ENCODE measurements at regions not wholly inside any gene's neighbourhood (a gene's known extent, or its start where the extent isn't known, plus 50 kb on each side); places are given as distances from the start of the nearest gene placed in this dataset.

DNA sequence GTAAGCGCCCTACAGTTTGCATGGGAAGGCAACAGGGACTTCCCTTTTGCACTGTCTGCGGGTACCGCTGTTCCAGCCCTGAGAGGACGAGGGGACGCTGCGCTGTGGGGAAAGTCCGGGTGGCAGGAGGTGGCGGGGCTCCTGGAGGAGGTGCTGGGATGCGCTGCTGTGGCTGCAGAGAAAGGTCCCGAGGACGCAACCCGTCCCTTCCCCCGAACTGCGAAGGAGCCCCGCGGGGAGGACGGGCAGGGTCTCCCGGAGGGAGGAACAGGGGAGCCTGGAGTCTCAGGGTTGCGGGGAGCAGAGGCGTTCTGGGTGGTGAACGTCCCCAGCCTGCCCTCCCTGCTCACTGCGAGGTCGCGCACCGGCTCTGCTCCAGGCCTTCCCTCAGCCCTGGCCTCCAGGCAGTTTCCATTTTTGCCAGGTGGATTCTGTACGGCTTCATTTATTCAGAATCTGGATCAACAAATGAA, 91.6 kb downstream of the CXCL12 start:
- no peak overlapping the region for H3K27ac ChIP-seq
- TF ChIP-seq ZFX (IDR thresholded peaks at IDR 0.05) (no peak), CTCF (conservative IDR thresholded peaks at IDR 0.05) (no peak)

- TF ChIP-seq CTCF (conservative IDR thresholded peaks at IDR 0.05) (no peak), ZFX (IDR thresholded peaks at IDR 0.05) (no peak)
- H3K27ac ChIP-seq = no peak overlapping the region
Observed at GRCh38 chr10:44292390-44293002, 92.4 kb downstream of the CXCL12 start.

- no peak for TF ChIP-seq ZFX (IDR thresholded peaks at IDR 0.05)
- TF ChIP-seq CTCF (conservative IDR thresholded peaks at IDR 0.05) = no peak
- H3K27ac ChIP-seq = no peak overlapping the region
Observed at GRCh38 chr10:44291091-44291490, 93.8 kb downstream of the CXCL12 start.

DNA sequence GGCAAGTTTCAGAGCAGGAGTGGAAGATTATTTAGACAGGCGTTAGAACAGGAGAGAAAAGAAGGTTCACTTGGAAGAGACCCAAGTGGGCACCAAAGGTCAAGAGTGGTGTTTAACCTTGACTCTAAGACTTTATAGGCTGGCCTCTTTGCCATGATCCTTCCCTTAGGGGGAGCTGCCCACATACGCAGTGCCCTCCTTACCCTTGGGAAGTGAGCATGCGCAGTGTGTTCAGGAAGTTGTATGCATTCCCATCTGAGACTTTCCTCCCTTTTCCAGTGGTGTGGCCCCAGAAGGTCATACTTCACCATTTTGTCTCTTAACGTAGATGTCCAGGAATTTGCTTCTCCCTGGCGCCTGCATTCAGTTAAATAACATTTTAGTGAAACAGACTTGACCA, 95.8 kb downstream of the CXCL12 start:
- H3K27ac ChIP-seq = no peak overlapping the region
- TF ChIP-seq ZFX (IDR thresholded peaks at IDR 0.05) (no peak), CTCF (conservative IDR thresholded peaks at IDR 0.05) (no peak)

- no peak for TF ChIP-seq CTCF (conservative IDR thresholded peaks at IDR 0.05)
Observed at GRCh38 chr10:44287408-44287807, 97.5 kb downstream of the CXCL12 start.

GRCh38 chr10:44284198-44285084, 100.5 kb downstream of the CXCL12 start:
- H3K27ac ChIP-seq = no peak overlapping the region
- TF ChIP-seq ZFX (IDR thresholded peaks at IDR 0.05) (no peak), CTCF (conservative IDR thresholded peaks at IDR 0.05) (no peak)

More at GRCh38 chr10:44287408-44287807, 97.5 kb downstream of the CXCL12 start:
- H3K27ac ChIP-seq = no peak overlapping the region

- TF ChIP-seq ZFX (IDR thresholded peaks at IDR 0.05) = no peak
- TF ChIP-seq CTCF (conservative IDR thresholded peaks at IDR 0.05) = no peak
- H3K27ac ChIP-seq = no peak overlapping the region
Observed at GRCh38 chr10:44282626-44283300, 102.1 kb downstream of the CXCL12 start.
